DND-41 (cell line): ENCODE measurements at regions not wholly inside any gene's neighbourhood (a gene's known extent, or its start where the extent isn't known, plus 50 kb on each side); places are given as distances from the start of the nearest gene placed in this dataset.

ENCODE experiments used
- EZH2 ChIP-seq: IDR thresholded peaks from 3 replicates; pipeline ENCODE4 v1.6.1; 2012; ENCODE audit warnings: borderline replicate concordance, low read depth, mild to moderate bottlenecking, moderate library complexity, low read length, inconsistent platforms; ENCODE audit not compliant: severe bottlenecking
- TF ChIP-seq, protein P1 (sequence below): IDR thresholded peaks from 2 replicates; pipeline ENCODE4 v1.5.1; 2012; ENCODE audit warnings: borderline replicate concordance, low read length, moderate library complexity, mild to moderate bottlenecking; ENCODE audit not compliant: poor library complexity, severe bottlenecking; ENCODE audit errors: extremely low read depth

DNA sequence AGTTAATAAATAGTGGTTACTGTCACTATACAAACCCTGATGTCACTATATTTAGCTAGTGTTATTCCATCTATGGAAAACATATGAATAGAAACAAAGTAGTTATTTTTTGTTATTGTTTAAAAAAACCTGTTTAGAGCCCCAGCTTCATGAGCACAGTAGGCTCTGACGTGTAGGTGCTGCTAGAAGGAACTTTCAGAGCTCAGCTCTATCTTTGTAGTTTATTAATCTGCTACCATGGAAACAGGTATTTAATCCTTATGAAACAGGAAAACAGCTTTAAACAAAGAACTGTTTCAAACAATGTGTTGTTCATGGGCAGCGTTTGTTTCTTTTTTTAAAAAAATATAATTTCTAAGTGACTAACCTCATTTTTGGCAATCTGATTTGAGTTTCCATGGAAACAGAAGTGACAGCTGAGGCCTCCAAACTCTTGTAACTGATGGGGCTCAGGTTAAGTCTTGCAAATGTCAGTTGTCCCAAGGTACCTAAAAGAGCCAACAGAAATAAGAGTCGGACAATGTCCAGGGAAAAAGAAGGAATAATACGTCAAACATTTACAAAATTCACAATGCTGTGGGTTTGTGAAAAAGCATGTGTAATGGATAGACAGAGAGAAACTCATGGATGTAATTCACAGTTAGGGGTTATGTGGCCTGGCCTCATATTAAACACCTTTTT, 162.0 kb upstream of the C21orf91 start:
- TF ChIP-seq, protein P1, sequence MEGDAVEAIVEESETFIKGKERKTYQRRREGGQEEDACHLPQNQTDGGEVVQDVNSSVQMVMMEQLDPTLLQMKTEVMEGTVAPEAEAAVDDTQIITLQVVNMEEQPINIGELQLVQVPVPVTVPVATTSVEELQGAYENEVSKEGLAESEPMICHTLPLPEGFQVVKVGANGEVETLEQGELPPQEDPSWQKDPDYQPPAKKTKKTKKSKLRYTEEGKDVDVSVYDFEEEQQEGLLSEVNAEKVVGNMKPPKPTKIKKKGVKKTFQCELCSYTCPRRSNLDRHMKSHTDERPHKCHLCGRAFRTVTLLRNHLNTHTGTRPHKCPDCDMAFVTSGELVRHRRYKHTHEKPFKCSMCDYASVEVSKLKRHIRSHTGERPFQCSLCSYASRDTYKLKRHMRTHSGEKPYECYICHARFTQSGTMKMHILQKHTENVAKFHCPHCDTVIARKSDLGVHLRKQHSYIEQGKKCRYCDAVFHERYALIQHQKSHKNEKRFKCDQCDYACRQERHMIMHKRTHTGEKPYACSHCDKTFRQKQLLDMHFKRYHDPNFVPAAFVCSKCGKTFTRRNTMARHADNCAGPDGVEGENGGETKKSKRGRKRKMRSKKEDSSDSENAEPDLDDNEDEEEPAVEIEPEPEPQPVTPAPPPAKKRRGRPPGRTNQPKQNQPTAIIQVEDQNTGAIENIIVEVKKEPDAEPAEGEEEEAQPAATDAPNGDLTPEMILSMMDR, result no peak
- no peak for TF ChIP-seq EZH2
